CD4-positive, alpha-beta T cell treated with Interleukin-17A for 4 hours (primary cell): ENCODE measurements at regions not wholly inside any gene's neighbourhood (a gene's known extent, or its start where the extent isn't known, plus 50 kb on each side); places are given as distances from the start of the nearest gene placed in this dataset.

Source experiments
- DNase-seq: peaks from one replicate; pipeline ENCODE4 v3.0.0-alpha.2; 2020; ENCODE audit warnings: mixed read lengths

GRCh38 chr1:193340331-193340730, 153.9 kb upstream of the B3GALT2 start:
- no peak for DNase-seq

DNA sequence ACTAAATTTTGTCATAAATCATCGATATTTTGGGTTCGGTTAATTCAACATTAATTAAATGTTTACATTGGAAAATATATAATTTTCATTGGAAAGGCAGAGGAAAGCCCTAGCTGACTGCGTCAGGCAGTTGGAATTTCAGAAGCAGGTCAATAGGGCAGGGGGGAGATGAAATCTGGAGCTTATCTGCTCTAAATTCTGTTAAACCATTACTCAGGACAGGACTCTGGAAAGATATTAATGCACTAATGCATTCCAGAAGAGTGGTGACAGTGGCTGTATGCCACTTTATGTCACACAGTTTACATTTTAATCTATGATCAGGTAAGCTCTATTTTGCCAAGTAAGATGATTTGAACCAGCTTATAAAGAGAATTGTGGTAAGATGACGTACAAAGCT, 153.0 kb upstream of the B3GALT2 start:
- DNase-seq: no peak

DNA sequence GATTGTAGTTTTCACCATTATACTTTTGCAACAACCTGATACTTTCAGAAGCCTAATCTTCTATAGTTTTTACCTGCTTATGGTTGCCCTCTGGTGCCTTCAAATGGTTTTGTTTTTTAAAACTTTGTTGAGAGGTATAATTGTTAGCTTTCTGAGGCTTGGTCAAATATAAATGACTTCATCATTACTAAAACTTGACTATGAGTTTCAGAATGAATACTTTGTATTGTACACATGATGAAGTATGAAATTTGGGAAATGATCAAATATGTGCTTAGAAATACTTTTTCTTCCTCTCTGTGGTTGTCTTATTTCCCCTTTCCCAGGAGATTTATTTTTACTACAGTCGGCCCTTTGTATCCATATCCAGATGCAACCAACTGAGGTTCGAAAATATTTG, 151.8 kb upstream of the B3GALT2 start:
- DNase-seq: no peak

DNA sequence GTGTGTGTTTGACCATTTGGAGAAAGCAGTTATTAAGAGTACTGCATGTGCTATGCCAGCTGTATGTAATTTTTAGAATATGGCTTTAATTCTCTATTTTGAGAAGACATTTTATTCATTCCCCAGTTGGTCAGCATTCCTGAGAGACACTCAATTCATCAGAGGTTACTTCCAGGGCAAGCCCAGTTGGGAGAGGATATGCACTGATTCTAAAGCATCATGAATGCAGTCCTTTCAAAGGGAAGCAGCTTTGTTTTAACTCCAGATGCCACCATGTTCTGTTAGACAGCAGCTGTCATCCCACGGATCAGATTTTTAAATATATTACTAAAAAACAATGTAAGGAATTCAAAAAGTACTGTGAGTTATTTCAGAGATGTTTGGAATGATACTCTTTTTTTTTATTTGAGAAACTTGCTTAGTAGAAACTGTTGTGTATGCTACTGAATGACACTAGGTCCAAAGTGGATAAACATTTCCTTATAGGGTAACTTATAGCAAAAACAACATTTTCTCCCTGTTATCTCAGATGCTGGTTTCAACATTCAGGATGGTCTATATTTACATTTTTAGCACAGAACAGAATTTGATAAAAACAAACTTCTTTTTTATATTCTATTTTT, 149.5 kb upstream of the B3GALT2 start:
- DNase-seq: no peak

DNA sequence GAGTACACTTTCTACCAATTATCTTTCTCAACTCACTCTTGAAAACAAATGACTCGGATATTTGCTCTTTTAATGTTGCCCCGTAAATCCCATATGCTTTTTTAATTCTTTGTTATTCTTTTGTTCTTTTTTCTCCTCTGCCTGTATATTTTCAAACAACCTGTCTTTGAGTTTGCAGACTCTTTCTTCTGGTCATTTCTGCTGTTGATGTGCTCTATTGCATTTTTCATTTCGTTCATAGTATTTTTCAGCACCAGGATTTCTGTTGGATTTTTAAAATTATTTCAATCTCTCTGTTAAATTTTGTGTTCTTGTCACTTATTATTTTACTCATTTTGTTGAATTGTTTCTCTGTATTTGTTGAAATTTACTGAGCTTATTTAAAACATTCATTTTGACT, 146.8 kb upstream of the B3GALT2 start:
- no peak for DNase-seq

- DNase-seq: no peak
These were observed 139.9 kb upstream of the B3GALT2 start for GRCh38 chr1:193326296-193326695.

GRCh38 chr1:193325771-193326170, 139.4 kb upstream of the B3GALT2 start:
- no peak for DNase-seq

GRCh38 chr1:193325042-193325441, 138.6 kb upstream of the B3GALT2 start:
- DNase-seq: no peak

- DNase-seq: no peak
These were observed 135.8 kb upstream of the B3GALT2 start for GRCh38 chr1:193322211-193322610.

DNA sequence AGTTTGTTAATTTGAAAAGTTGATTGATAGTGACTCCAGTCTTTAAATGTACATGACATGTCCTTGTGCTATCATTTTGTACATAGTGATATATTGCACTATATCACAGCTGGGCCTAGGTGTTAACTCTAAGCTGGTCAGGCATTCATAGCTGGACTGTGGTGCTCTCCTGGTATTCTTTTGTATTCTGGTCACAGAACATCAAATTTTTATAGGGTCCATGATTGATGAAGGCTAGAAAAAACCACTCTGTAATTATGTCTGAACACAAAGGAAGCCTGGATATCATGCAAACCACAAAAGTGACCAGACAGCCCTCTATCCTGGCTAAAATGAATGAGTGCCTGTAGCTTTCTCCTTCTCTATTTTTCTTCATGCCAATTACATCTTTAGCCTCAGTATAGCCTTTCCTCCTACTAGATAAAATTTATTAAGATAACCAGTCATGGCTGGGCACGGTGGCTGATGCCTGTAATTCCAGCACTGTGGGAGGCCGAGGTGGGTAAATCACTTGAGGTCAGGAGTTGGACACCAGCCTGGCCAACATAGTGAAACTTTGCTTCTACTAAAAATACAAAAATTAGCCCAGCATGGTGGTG, 134.9 kb upstream of the B3GALT2 start:
- DNase-seq: no peak

DNA sequence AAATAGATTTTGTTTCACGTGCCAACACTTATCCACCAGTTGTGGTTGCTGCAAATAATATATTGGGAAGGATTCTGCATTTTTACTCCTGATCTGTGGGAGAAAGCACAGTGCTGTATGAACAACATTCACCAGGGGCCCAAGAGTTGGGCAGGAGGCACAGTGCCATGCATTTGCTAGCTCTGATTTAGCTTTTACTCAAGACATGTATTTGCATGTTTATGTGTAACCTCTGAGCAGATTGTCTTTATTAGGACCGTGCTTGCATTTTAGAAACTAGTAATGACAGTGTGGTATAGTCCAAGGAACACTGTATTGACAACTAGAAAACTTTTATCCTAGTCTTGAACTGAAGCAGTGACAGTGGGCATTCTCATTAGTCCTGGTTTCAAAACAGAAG, 133.9 kb upstream of the B3GALT2 start:
- no peak for DNase-seq

DNA sequence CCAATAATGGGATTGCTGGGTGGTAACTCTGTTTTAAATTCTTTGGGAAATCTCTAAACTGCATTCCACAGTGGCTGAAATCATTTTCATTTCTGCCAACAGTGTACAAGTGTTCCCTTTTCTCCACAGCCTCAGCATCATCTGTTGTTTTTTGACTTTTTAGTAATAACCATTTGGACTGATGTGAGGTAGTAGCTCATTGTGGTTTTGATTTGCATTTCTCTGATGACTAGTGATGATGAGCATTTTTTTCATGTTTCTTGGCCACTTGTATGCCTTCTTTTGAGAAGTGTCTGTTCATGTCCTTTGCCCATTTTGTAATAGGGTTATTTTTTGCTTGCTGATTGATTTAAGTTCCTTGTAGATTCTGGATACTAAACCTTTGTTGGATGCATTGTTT, 131.9 kb upstream of the B3GALT2 start:
- no peak for DNase-seq

- DNase-seq: no peak
These were observed 127.1 kb upstream of the B3GALT2 start for GRCh38 chr1:193313354-193314140.

GRCh38 chr1:193312432-193312831, 126.0 kb upstream of the B3GALT2 start:
- DNase-seq: no peak

- no peak for DNase-seq
These were observed 125.0 kb upstream of the B3GALT2 start for GRCh38 chr1:193311226-193311948.

- DNase-seq: no peak
These were observed 124.2 kb upstream of the B3GALT2 start for GRCh38 chr1:193310564-193310963.

DNA sequence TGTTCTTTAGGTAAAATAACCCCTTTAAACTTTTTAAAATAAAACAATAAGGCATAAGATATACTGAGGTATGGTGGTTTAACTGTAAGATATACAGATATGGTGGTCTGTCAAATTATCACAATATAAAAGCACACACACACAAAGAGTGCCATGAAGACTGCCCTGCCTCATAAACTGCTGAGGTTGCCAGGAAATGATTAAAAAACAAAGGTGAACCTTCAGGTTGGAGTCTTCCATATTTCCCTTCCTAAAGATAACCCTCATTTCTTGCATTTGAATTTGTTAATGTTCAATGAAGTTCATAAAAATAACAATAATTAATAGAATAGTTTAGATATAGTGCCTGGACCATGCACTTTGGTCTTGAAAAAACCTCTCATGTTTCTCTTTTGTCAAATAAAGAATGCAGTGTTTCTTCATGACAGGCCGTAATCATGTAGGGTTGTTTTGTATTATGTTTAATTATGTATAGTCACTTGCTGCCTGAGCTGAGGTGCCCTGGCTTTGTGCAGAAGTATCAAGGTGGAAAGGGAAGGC, 123.6 kb upstream of the B3GALT2 start:
- DNase-seq: no peak

GRCh38 chr1:193308438-193308837, 122.0 kb upstream of the B3GALT2 start:
- no peak for DNase-seq

- no peak for DNase-seq
These were observed 120.0 kb upstream of the B3GALT2 start for GRCh38 chr1:193306430-193306829.
